Mammary epithelial cell (primary cell): ENCODE measurements at regions not wholly inside any gene's neighbourhood (a gene's known extent, or its start where the extent isn't known, plus 50 kb on each side); places are given as distances from the start of the nearest gene placed in this dataset.

Source experiments
- CTCF ChIP-seq, 2 donors: IDR thresholded peaks in 1 of 2; conservative IDR thresholded peaks in 1 of 2; 2 replicates each; pipeline ENCODE4 v1.5.1; 2011 to 2012; ENCODE audit warnings: inconsistent platforms in 2 of 2, low read length in 2 of 2, mild to moderate bottlenecking in 2 of 2, control low read depth in 1 of 2, low read depth in 1 of 2; ENCODE audit not compliant: insufficient read depth in 1 of 2; ENCODE audit errors: extremely low read depth in 1 of 2
- EZH2 ChIP-seq: IDR thresholded peaks from 2 replicates; pipeline ENCODE4 v1.6.1; 2012; ENCODE audit warnings: low read length, inconsistent platforms, borderline replicate concordance

- TF ChIP-seq CTCF (conservative IDR thresholded peaks at IDR 0.05 in 1 of 2, IDR thresholded peaks at IDR 0.05 in 1 of 2; ENCODE audit: extremely low read depth in 1 of 2, insufficient read depth in 1 of 2, low read depth in 1 of 2, low read length in 2 of 2) (no peak), EZH2 (no peak)
Measured at GRCh38 chr2:144593803-144594202, 73.9 kb upstream of the ZEB2 start.
